ENCODE measurements at regions not wholly inside any gene's neighbourhood (a gene's known extent, or its start where the extent isn't known, plus 50 kb on each side); places are given as distances from the start of the nearest gene placed in this dataset.

DNA sequence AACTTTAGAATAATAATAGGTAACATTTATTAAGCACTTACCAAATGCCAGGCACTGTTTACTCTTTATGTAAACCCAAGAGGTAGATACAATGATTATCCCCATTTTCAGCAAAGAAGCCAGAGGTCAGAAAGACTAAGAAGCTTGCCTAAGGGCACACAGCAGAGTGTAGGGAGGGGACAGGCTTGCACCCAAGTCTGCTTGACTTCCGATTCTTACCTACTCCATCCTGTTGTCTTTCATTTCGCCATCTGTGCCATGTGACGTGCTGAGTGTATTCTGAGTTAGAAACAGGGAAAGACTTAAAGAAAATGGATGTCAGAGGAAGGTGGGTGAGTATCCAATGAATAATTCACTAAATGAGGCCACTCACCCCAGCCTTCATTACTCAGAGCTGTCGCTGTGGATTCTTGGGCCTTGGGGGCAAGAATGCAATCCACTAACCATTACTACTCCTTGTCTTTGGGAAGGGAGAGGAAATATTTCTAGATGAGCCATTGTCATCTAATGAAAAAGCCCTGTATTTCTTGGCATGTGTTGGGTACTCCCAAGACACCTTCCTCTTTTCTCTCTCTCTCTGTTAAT, 76.4 kb upstream of the BCL11A start:
- Histone ChIP-seq H3K27ac (ENCODE audit: low read depth, low read length, poor library complexity, severe bottlenecking) (no peak overlapping the region), H2AFZ (ENCODE audit: low read length) (no peak overlapping the region), H4K20me1 (ENCODE audit: insufficient read depth, low read length) (no peaks in the 10 kb centered on the region), H3K9me2 (ENCODE audit: insufficient read depth, low read length) (no peaks in the 10 kb centered on the region), H3K36me3 (ENCODE audit: insufficient read depth, low read length) (no peaks in the 10 kb centered on the region), H3K4me1 (ENCODE audit: insufficient read depth, low read length, poor library complexity, severe bottlenecking) (no peaks in the 10 kb centered on the region), H3K4me3 (ENCODE audit: low read depth, low read length, poor library complexity, severe bottlenecking) (no peak overlapping the region), H3K79me2 (ENCODE audit: insufficient read depth, low read depth, low read length) (no peaks in the 10 kb centered on the region), H3K4me2 (ENCODE audit: low read length) (no peak overlapping the region), H3K9me3 (ENCODE audit: low read length) (no peaks in the 10 kb centered on the region)
- intact Hi-C loops (cut with micrococcal nuclease; ENCODE audit: unreplicated experiment): no loop called here
- TF ChIP-seq EZH2phosphoT487 (IDR thresholded peaks at IDR 0.05; ENCODE audit: borderline replicate concordance, low read depth, low read length): no peak
- TF ChIP-seq CTCF (conservative IDR thresholded peaks at IDR 0.05; ENCODE audit: low read length): no peak
- ChIA-PET CTCF (ENCODE audit: unreplicated experiment) (no interaction called here), POLR2A (interaction anchor here (0.8 kb wide), 1 partner anchor 587 kb away, joined by 3 read pairs; no protein-coding TSS in a partner anchor)
- BruUV-seq (replicated peaks): no TSS peak
- no peak for DNase-seq (ENCODE audit: low spot score)

GRCh38 chr2:60633615-60634014, 80.2 kb upstream of the BCL11A start:
- Histone ChIP-seq H3K27ac (ENCODE audit: low read depth, low read length, poor library complexity, severe bottlenecking) (no peak overlapping the region), H3K4me1 (ENCODE audit: insufficient read depth, low read length, poor library complexity, severe bottlenecking) (no peaks in the 10 kb centered on the region), H3K9me3 (ENCODE audit: low read length) (no peaks in the 10 kb centered on the region), H4K20me1 (ENCODE audit: insufficient read depth, low read length) (no peaks in the 10 kb centered on the region), H3K4me2 (ENCODE audit: low read length) (no peak overlapping the region), H2AFZ (ENCODE audit: low read length) (no peak overlapping the region), H3K79me2 (ENCODE audit: insufficient read depth, low read depth, low read length) (no peaks in the 10 kb centered on the region), H3K36me3 (ENCODE audit: insufficient read depth, low read length) (no peaks in the 10 kb centered on the region), H3K4me3 (ENCODE audit: low read depth, low read length, poor library complexity, severe bottlenecking) (no peak overlapping the region), H3K9me2 (ENCODE audit: insufficient read depth, low read length) (no peaks in the 10 kb centered on the region)
- no TSS peak for BruUV-seq (replicated peaks)
- intact Hi-C loops (cut with micrococcal nuclease; ENCODE audit: unreplicated experiment): no loop called here
- ChIA-PET POLR2A (no interaction called here), CTCF (ENCODE audit: unreplicated experiment) (no interaction called here)
- no peak for TF ChIP-seq EZH2phosphoT487 (IDR thresholded peaks at IDR 0.05; ENCODE audit: borderline replicate concordance, low read depth, low read length)
- no peak for TF ChIP-seq CTCF (conservative IDR thresholded peaks at IDR 0.05; ENCODE audit: low read length)
- DNase-seq (ENCODE audit: low spot score): no peak

GRCh38 chr2:60634438-60634837, 81.0 kb upstream of the BCL11A start:
- no peaks in the 10 kb centered on the region for H3K36me3 ChIP-seq (ENCODE audit: insufficient read depth, low read length)
- H4K20me1 ChIP-seq (ENCODE audit: insufficient read depth, low read length): no peaks in the 10 kb centered on the region
- ChIA-PET CTCF (ENCODE audit: unreplicated experiment) (no interaction called here), POLR2A (interaction anchor here (0.6 kb wide), 1 partner anchor 9 kb away, joined by 4 read pairs; no protein-coding TSS in a partner anchor)
- no peak overlapping the region for H2AFZ ChIP-seq (ENCODE audit: low read length)
- H3K9me2 ChIP-seq (ENCODE audit: insufficient read depth, low read length): no peaks in the 10 kb centered on the region
- intact Hi-C loops (cut with micrococcal nuclease; ENCODE audit: unreplicated experiment): no loop called here
- no peaks in the 10 kb centered on the region for H3K79me2 ChIP-seq (ENCODE audit: insufficient read depth, low read depth, low read length)
- H3K4me3 ChIP-seq (ENCODE audit: low read depth, low read length, poor library complexity, severe bottlenecking): no peak overlapping the region
- no peak for DNase-seq (ENCODE audit: low spot score)
- no peaks in the 10 kb centered on the region for H3K4me1 ChIP-seq (ENCODE audit: insufficient read depth, low read length, poor library complexity, severe bottlenecking)
- no peaks in the 10 kb centered on the region for H3K9me3 ChIP-seq (ENCODE audit: low read length)
- BruUV-seq (replicated peaks): no TSS peak
- no peak overlapping the region for H3K27ac ChIP-seq (ENCODE audit: low read depth, low read length, poor library complexity, severe bottlenecking)
- TF ChIP-seq EZH2phosphoT487 (IDR thresholded peaks at IDR 0.05; ENCODE audit: borderline replicate concordance, low read depth, low read length) (no peak), CTCF (conservative IDR thresholded peaks at IDR 0.05; ENCODE audit: low read length) (no peak)
- no peak overlapping the region for H3K4me2 ChIP-seq (ENCODE audit: low read length)
